Neural cell (in vitro differentiated cells): ENCODE measurements at regions not wholly inside any gene's neighbourhood (a gene's known extent, or its start where the extent isn't known, plus 50 kb on each side); places are given as distances from the start of the nearest gene placed in this dataset.

Source experiments
- H2AFZ ChIP-seq: fragments of 200-600, 300-800 bp; sonication (generic), shearing (Covaris generic); 2 replicates; pipeline ENCODE4 v1.6.0; 2014; ENCODE audit warnings: low read depth, mild to moderate bottlenecking, antibody characterized with exemption, low read length, moderate library complexity
- H3F3A ChIP-seq: fragments of 200-600 bp; shearing (Covaris generic); 2 replicates; pipeline ENCODE4 v1.6.1; 2016; ENCODE audit warnings: mild to moderate bottlenecking, moderate library complexity, mixed read lengths, antibody characterized with exemption, low read length; ENCODE audit not compliant: insufficient read depth, poor library complexity, severe bottlenecking
- H3K27ac ChIP-seq: fragments of 200-600, 300-800 bp; sonication (generic), shearing (Covaris generic); 2 replicates; pipeline ENCODE4 v1.5.1; 2014; ENCODE audit warnings: mild to moderate bottlenecking, low read length, moderate library complexity
- H3K27me3 ChIP-seq: fragments of 300-800, 200-600 bp; sonication (generic), shearing (Covaris generic); 2 replicates; pipeline ENCODE4 v1.6.0; 2014; ENCODE audit warnings: mild to moderate bottlenecking, low read depth, low read length, moderate library complexity; ENCODE audit not compliant: insufficient read depth
- H3K36me3 ChIP-seq: fragments of 300-800, 200-600 bp; sonication (generic), shearing (Covaris generic); 2 replicates; pipeline ENCODE4 v1.5.1; 2014; ENCODE audit warnings: mild to moderate bottlenecking, antibody characterized with exemption, low read length, moderate library complexity; ENCODE audit not compliant: insufficient read depth
- H3K4me2 ChIP-seq: fragments of 300-800, 200-600 bp; sonication (generic), shearing (Covaris generic); 2 replicates; pipeline ENCODE4 v1.6.0; 2014; ENCODE audit warnings: mild to moderate bottlenecking, low read length
- H3K4me3 ChIP-seq: fragments of 300-800, 200-600 bp; sonication (generic), shearing (Covaris generic); 2 replicates; pipeline ENCODE4 v1.5.1; 2014; ENCODE audit warnings: mild to moderate bottlenecking, low read length, moderate library complexity
- H3K79me2 ChIP-seq: fragments of 200-600 bp; shearing (Covaris generic); replicated peaks from 2 replicates; pipeline ENCODE4 v1.6.0; 2014; ENCODE audit warnings: mild to moderate bottlenecking, low read length, moderate library complexity; ENCODE audit not compliant: insufficient read depth
- H3K9ac ChIP-seq: fragments of 300-800, 200-600 bp; sonication (generic), shearing (Covaris generic); 2 replicates; pipeline ENCODE4 v1.6.1; 2016; ENCODE audit warnings: mild to moderate bottlenecking, low read length, mixed read lengths
- H3K9me2 ChIP-seq: fragments of 200-600 bp; shearing (Covaris generic); 2 replicates; pipeline ENCODE4 v1.6.1; 2016; ENCODE audit warnings: mild to moderate bottlenecking, low read length, mixed read lengths; ENCODE audit not compliant: insufficient read depth
- H3K9me3 ChIP-seq: fragments of 200-600, 300-800 bp; sonication (generic), shearing (Covaris generic); 2 replicates; pipeline ENCODE4 v1.6.1; 2016; ENCODE audit warnings: mild to moderate bottlenecking, mixed run types, low read length, moderate library complexity, mixed read lengths
- H4K20me1 ChIP-seq: fragments of 200-600 bp; shearing (Covaris generic); 2 replicates; pipeline ENCODE4 v1.6.1; 2016; ENCODE audit warnings: mild to moderate bottlenecking, mixed run types; ENCODE audit not compliant: insufficient read depth
- CTCF ChIP-seq: fragments of 450-650 bp; IDR thresholded peaks from 2 replicates; pipeline ENCODE4 v1.5.1; 2014; ENCODE audit warnings: antibody characterized with exemption, mild to moderate bottlenecking, moderate library complexity; ENCODE audit not compliant: poor library complexity, severe bottlenecking
- EP300 ChIP-seq: fragments of 450-650 bp; conservative IDR thresholded peaks from 2 replicates; pipeline ENCODE4 v1.6.1; 2014; ENCODE audit warnings: antibody characterized with exemption, mild to moderate bottlenecking, moderate library complexity; ENCODE audit not compliant: poor library complexity, severe bottlenecking
- EZH2 ChIP-seq: fragments of 200-600, 300-800 bp; shearing (Covaris generic), sonication (generic); IDR thresholded peaks from 2 replicates; pipeline ENCODE4 v1.6.1; 2014; ENCODE audit warnings: antibody characterized with exemption, low read length, borderline replicate concordance, mild to moderate bottlenecking; ENCODE audit not compliant: insufficient read depth, poor library complexity, severe bottlenecking
- MXI1 ChIP-seq: fragments of 450-650 bp; conservative IDR thresholded peaks from 2 replicates; pipeline ENCODE4 v1.6.1; 2014; ENCODE audit warnings: antibody characterized with exemption, mild to moderate bottlenecking; ENCODE audit not compliant: poor library complexity, severe bottlenecking
- POLR2AphosphoS5 ChIP-seq: IDR thresholded peaks from 2 replicates; pipeline ENCODE4 v1.6.1; 2012
- RAD21 ChIP-seq: fragments of 450-650 bp; conservative IDR thresholded peaks from 2 replicates; pipeline ENCODE4 v1.6.1; 2014; ENCODE audit warnings: antibody characterized with exemption, mild to moderate bottlenecking, moderate library complexity
- REST ChIP-seq: IDR thresholded peaks from 2 replicates; pipeline ENCODE4 v1.6.1; 2012; ENCODE audit warnings: borderline replicate concordance
- SMC3 ChIP-seq: fragments of 450-650 bp; conservative IDR thresholded peaks from 2 replicates; pipeline ENCODE4 v1.6.1; 2014; ENCODE audit warnings: antibody characterized with exemption, mild to moderate bottlenecking, moderate library complexity; ENCODE audit not compliant: poor library complexity
- TAF1 ChIP-seq: IDR thresholded peaks from 2 replicates; pipeline ENCODE4 v1.6.1; 2012; ENCODE audit warnings: low read depth

- no peak overlapping the region for H3K9ac ChIP-seq
- no peaks in the 10 kb centered on the region for H4K20me1 ChIP-seq
- TF ChIP-seq MXI1: no peak
- TF ChIP-seq POLR2AphosphoS5: no peak
- TF ChIP-seq EZH2: no peak
- no peak for TF ChIP-seq EP300
- no peak for TF ChIP-seq TAF1
- no peak for TF ChIP-seq CTCF
- no peak for TF ChIP-seq REST
- TF ChIP-seq SMC3: no peak
- no peak for TF ChIP-seq RAD21
- H3K27me3 ChIP-seq: no peaks in the 10 kb centered on the region
- H3K79me2 ChIP-seq: no peaks in the 10 kb centered on the region
- no peak overlapping the region for H3K4me2 ChIP-seq
- H3K9me3 ChIP-seq: no peaks in the 10 kb centered on the region
- no peaks in the 10 kb centered on the region for H3K9me2 ChIP-seq
- no peak overlapping the region for H3K27ac ChIP-seq
- no peak overlapping the region for H2AFZ ChIP-seq
- H3K4me3 ChIP-seq: no peak overlapping the region
- H3F3A ChIP-seq: no peaks in the 10 kb centered on the region
- H3K36me3 ChIP-seq: no peaks in the 10 kb centered on the region
Measured at GRCh38 chr5:57987552-57987951, 472.3 kb downstream of the PLK2 start.

GRCh38 chr5:57986761-57987341 is 473.0 kb downstream of the PLK2 start:
- Histone ChIP-seq H3K9me2 (no peaks in the 10 kb centered on the region), H3K4me2 (no peak overlapping the region), H3F3A (no peaks in the 10 kb centered on the region), H3K9ac (no peak overlapping the region), H3K27me3 (no peaks in the 10 kb centered on the region), H2AFZ (no peak overlapping the region), H3K79me2 (no peaks in the 10 kb centered on the region), H3K27ac (no peak overlapping the region), H3K36me3 (no peaks in the 10 kb centered on the region), H3K9me3 (no peaks in the 10 kb centered on the region), H3K4me3 (no peak overlapping the region), H4K20me1 (no peaks in the 10 kb centered on the region)
- TF ChIP-seq SMC3 (no peak), POLR2AphosphoS5 (no peak), REST (no peak), MXI1 (no peak), EP300 (no peak)
